ENCODE measurements at regions not wholly inside any gene's neighbourhood (a gene's known extent, or its start where the extent isn't known, plus 50 kb on each side); places are given as distances from the start of the nearest gene placed in this dataset.

DNA sequence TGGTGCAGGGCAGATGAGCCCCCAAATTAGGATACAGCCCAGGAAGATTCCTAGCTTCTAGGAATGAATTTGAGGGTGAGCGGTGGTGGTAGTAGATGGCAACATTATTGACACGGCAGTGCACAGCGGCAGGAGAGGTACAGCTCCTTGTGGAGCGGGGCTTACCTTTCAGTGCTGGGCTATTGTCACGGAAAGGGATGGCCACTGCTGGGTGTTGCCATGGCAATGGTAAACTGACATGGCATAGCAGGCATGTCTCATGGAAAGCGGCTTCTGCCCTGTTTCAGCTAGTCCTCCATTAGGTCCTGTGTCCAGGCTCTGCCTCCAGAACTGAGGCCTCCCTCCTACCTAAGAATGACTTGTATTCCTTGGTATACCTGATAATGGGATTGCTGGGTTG, 81.8 kb upstream of the WDR1 start:
- no peak for TF ChIP-seq ZNF274 (IDR thresholded peaks at IDR 0.05; ENCODE audit: low read depth, low read length)
- no peak for TF ChIP-seq YY1 (IDR thresholded peaks at IDR 0.05; ENCODE audit: insufficient read depth, insufficient read length)
- no peak for TF ChIP-seq SUZ12 (IDR thresholded peaks at IDR 0.05; ENCODE audit: extremely low read depth, insufficient read depth, insufficient read length)

All from NT2/D1 (cell line).